A549 (cell line): ENCODE measurements at regions not wholly inside any gene's neighbourhood (a gene's known extent, or its start where the extent isn't known, plus 50 kb on each side); places are given as distances from the start of the nearest gene placed in this dataset.

Experiments used
- ATAC-seq, 2 experiments: fragments of 200-7000 bp in 1 of 2; fragments of >200 bp in 1 of 2; cut with Nextera tagmentation in 1 of 2; cut with Tn5 transposase in 1 of 2; 3 replicates each; pipeline versions ENCODE4 v1.8.0 to v1.9.1; 2018 to 2020; ENCODE audit warnings: mild to moderate bottlenecking in 1 of 2, moderate library complexity in 1 of 2
- CTCF ChIA-PET: fragments of 300-600 bp; sonication (Branson Sonifier 250); formaldehyde crosslinking; extraction: SDS; loops from one replicate; lab custom pipeline; 2021; ENCODE audit warnings: antibody characterized with exemption, inconsistent platforms; lab: Yijun Ruan, JAX
- POLR2A ChIA-PET: fragments of 350-600 bp; formaldehyde crosslinking; extraction: SDS; loops from one replicate; lab custom pipeline; 2021; ENCODE audit warnings: antibody characterized with exemption, inconsistent platforms; lab: Yijun Ruan, JAX
- DNase-seq, 2 experiments: peaks; one replicate each; pipeline versions ENCODE4 v3.0.0 to v3.0.0-alpha.2; 2011 to 2016; ENCODE audit warnings: low read depth in 1 of 2, low spot score in 1 of 2
- FAIRE-seq: peaks from 2 replicates; lab custom pipeline; 2011; peaks lifted over from hg19 to GRCh38; lab: Jason Lieb, UNC
- H3K27ac ChIP-seq, 2 experiments: fragments of >200 bp; sonication (Bioruptor Twin); formaldehyde crosslinking; 3 replicates each; pipeline ENCODE4 v1.5.1; 2016 to 2017
- H3K4me1 ChIP-seq: fragments of >200 bp; sonication (Bioruptor Twin); formaldehyde crosslinking; 3 replicates; pipeline ENCODE4 v1.6.1; 2016
- H3K4me2 ChIP-seq: fragments of >200 bp; sonication (Bioruptor Twin); formaldehyde crosslinking; 3 replicates; pipeline ENCODE4 v1.6.1; 2016
- H3K4me3 ChIP-seq: fragments of >200 bp; sonication (Bioruptor Twin); formaldehyde crosslinking; 3 replicates; pipeline ENCODE4 v1.5.1; 2016
- H3K9me3 ChIP-seq: fragments of >200 bp; sonication (Bioruptor Twin); formaldehyde crosslinking; 3 replicates; pipeline ENCODE4 v1.6.1; 2016
- CBX2 ChIP-seq: fragments of 200-600 bp; sonication (generic); IDR thresholded peaks from 2 replicates; pipeline ENCODE4 v1.6.1; 2016; ENCODE audit warnings: low read depth, mild to moderate bottlenecking, borderline replicate concordance
- EHF ChIP-seq: fragments of 250-450 bp; sonication (Bioruptor Pico); IDR thresholded peaks from 2 replicates; pipeline ENCODE4 v1.5.0; 2020; ENCODE audit warnings: mild to moderate bottlenecking
- FOSL2 ChIP-seq, 2 experiments: fragments of 450-650 bp in 1 of 2; fragments of >200 bp in 1 of 2; sonication (Bioruptor Twin) in 1 of 2; formaldehyde crosslinking; IDR thresholded peaks; 2 replicates each; pipeline versions ENCODE4 v1.5.0 to v1.6.1; 2016 to 2020; ENCODE audit warnings: mild to moderate bottlenecking in 1 of 2, moderate library complexity in 1 of 2
- GATA3 ChIP-seq: IDR thresholded peaks from 2 replicates; pipeline ENCODE4 v1.6.1; 2012; ENCODE audit warnings: borderline replicate concordance
- JUN ChIP-seq, 2 experiments: fragments of >200 bp; sonication (Bioruptor Twin); formaldehyde crosslinking; IDR thresholded peaks; 2 replicates in 1 of 2; 3 replicates in 1 of 2; pipeline ENCODE4 v1.6.1; 2016 to 2017
- KDM1A ChIP-seq: fragments of 200-600 bp; sonication (generic); IDR thresholded peaks from 2 replicates; pipeline ENCODE4 v1.6.1; 2016; ENCODE audit warnings: low read depth, mild to moderate bottlenecking
- MAFK ChIP-seq: fragments of 450-650 bp; IDR thresholded peaks from 2 replicates; pipeline ENCODE4 v1.6.1; 2014; ENCODE audit not compliant: partially characterized antibody
- PHF8 ChIP-seq: fragments of 200-600 bp; sonication (generic); IDR thresholded peaks from 2 replicates; pipeline ENCODE4 v1.6.1; 2016; ENCODE audit warnings: low read depth, mild to moderate bottlenecking, antibody characterized with exemption, moderate library complexity, borderline replicate concordance
- RCOR1 ChIP-seq: fragments of 150-350 bp; IDR thresholded peaks from 2 replicates; pipeline ENCODE4 v1.6.1; 2014; ENCODE audit warnings: antibody characterized with exemption, low read length, low read depth
- SMC3 ChIP-seq: fragments of >200 bp; sonication (Bioruptor Twin); formaldehyde crosslinking; IDR thresholded peaks from 3 replicates; pipeline ENCODE4 v1.6.1; 2018; ENCODE audit warnings: inconsistent platforms
- SREBF2 ChIP-seq: fragments of 450-650 bp; IDR thresholded peaks from 2 replicates; pipeline ENCODE4 v1.6.1; 2014; ENCODE audit warnings: mild to moderate bottlenecking, moderate library complexity
- ZFP36 ChIP-seq: fragments of 450-650 bp; IDR thresholded peaks from 2 replicates; pipeline ENCODE4 v1.6.1; 2014; ENCODE audit warnings: borderline replicate concordance; ENCODE audit not compliant: partially characterized antibody
- ZNF302 ChIP-seq: fragments of 250-450 bp; sonication (Bioruptor Pico); IDR thresholded peaks from 2 replicates; pipeline ENCODE4 v1.9.0; 2021; ENCODE audit warnings: inconsistent platforms, mild to moderate bottlenecking, moderate library complexity
- WGBS: methylation state at CpG from one replicate; pipeline ENCODE4 v1.1.6; 2017; ENCODE audit errors: missing lambda C conversion rate; 5-methylcytosine and 5-hydroxymethylcytosine counted together
- TF ChIP-seq, protein P1 (sequence below): IDR thresholded peaks from 2 replicates; pipeline ENCODE4 v1.6.1; 2012
- TF ChIP-seq, protein P2 (sequence below): fragments of >200 bp; sonication (Bioruptor Twin); formaldehyde crosslinking; IDR thresholded peaks from 3 replicates; pipeline ENCODE4 v1.5.1; 2016
- TF ChIP-seq, protein P3 (sequence below): IDR thresholded peaks from 2 replicates; pipeline ENCODE4 v1.6.1; 2012

DNA sequence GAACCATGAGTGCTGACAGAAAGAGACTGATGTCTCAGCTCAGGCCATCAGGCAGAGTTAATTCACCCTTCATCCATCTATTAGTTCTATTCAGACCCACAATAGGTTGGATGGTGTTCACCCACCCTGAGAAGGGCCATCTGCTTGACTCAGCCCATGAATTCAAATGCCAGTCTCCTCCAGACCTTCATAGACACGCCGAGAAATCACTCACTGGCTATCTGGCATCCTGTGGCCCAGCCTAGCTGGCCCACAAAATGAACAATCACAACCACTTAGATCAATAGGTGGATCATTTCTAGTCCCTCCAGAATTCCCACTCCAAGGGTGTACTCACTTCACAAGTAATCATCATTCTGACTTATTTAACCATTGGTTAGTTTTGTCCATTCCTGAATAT, 58.2 kb downstream of the MYEOV start:
- WGBS: 78% methylated on average over 2 of the region's 2 CpGs
- no peaks in the 10 kb centered on the region for H3K9me3 ChIP-seq
- POLR2A ChIA-PET: interaction anchor here (1.0 to 1.3 kb wide), 2 partner anchors 55 to 287 kb away, joined by 3 to 4 read pairs; no protein-coding TSS in a partner anchor
- CTCF ChIA-PET: interaction anchor here (0.7 to 1.7 kb wide), 3 partner anchors 220 to 292 kb away, joined by 3 to 4 read pairs (median 3); no protein-coding TSS in a partner anchor
- peak overlapping the region; percentile 43 to 77 for H3K27ac ChIP-seq
- peak overlapping the region; percentile 46 for H3K4me2 ChIP-seq
- DNase-seq (no peak), FAIRE-seq (no peak), ATAC-seq (peak in 1 of 2 experiments; percentile 12; a peak in 2 of 6 replicates)
- no peak for TF ChIP-seq SMC3
- H3K4me3 ChIP-seq: no peak overlapping the region
- H3K4me1 ChIP-seq: peaks cover 58% of the 10 kb centered on the region

DNA sequence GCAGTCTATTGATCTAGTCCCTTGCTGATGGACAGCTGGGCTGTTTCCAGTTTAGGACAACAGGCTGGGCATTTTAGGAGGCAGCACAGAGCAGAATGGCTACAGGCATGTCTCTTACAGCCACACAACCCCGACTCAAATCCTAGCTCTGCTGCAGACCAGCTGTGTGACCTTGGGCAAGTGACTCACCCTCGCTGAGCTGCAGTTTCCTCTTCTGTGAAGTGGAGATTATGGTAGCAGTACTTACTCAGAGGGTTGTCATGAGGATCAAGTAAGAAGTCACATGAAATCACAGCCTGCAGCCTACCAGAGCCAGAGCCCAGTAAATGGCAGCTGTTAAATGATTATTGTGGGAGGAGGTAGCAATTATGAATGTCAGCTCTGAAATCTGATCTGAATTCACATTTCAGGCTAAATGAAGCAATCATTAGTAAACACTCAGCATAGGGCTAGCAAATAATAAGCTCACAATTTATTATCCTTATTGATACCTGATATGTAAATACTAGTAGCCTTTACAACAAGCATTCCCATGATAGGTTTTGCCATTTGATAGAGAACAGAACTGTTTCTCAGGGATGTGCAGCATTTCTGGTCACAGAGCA, 58.9 kb downstream of the MYEOV start:
- CTCF ChIA-PET: interaction anchor here (0.7 to 1.7 kb wide), 3 partner anchors 221 to 291 kb away, joined by 3 to 4 read pairs (median 3); no protein-coding TSS in a partner anchor

DNA sequence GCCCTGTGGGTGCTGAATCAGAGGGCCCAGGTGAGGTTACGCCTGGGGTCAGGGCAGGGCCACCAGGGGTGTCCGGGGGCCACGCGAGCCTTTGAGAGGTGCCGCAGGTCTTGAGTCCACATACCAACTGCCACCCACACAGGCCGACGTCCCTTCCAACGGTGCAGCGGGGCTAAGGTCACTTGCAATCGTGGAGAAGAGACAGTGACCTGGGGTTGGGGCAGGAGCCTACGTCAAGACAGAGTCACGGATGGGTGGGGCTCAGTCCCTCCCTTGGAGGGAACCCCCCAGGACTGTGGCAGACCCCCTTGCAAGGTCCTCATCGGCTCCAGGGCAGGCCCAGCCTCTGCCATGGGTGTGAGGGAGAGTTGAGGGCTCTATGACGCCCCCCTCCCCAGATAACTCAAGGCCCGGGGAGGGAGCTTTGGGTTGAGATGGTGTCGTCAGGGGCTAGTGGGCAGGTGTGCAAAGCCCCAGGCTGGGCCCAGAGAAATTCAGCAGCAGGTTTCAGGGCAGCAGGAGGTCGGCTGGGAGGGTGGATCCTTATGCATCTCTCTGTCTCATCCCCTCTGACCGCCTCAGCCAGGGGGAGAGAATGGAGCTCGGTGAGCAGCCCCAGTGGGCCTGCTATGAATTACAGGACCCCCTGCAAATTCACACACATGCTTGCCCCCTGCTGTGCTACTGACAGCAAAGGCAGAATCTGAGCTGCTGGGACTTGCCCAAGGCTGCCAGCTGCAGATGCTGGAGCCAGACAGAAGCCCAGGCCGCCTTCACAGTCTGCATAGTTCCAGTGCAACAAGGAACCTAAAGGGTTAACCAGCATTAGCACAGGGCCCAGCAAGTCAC, 60.0 kb downstream of the MYEOV start:
- 88% methylated on average over 18 of the region's 20 CpGs for WGBS
- peaks cover 49% of the 10 kb centered on the region for H3K4me1 ChIP-seq
- POLR2A ChIA-PET: no interaction called here
- H3K27ac ChIP-seq: peak overlapping the region; percentile 36 to 77; a peak in 4 of 6 replicates
- no peak overlapping the region; the same call in 2 of the 3 replicates for H3K4me2 ChIP-seq
- TF ChIP-seq, protein P1, sequence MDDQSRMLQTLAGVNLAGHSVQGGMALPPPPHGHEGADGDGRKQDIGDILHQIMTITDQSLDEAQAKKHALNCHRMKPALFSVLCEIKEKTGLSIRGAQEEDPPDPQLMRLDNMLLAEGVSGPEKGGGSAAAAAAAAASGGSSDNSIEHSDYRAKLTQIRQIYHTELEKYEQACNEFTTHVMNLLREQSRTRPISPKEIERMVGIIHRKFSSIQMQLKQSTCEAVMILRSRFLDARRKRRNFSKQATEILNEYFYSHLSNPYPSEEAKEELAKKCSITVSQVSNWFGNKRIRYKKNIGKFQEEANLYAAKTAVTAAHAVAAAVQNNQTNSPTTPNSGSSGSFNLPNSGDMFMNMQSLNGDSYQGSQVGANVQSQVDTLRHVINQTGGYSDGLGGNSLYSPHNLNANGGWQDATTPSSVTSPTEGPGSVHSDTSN: no peak
- TF ChIP-seq, protein P2, sequence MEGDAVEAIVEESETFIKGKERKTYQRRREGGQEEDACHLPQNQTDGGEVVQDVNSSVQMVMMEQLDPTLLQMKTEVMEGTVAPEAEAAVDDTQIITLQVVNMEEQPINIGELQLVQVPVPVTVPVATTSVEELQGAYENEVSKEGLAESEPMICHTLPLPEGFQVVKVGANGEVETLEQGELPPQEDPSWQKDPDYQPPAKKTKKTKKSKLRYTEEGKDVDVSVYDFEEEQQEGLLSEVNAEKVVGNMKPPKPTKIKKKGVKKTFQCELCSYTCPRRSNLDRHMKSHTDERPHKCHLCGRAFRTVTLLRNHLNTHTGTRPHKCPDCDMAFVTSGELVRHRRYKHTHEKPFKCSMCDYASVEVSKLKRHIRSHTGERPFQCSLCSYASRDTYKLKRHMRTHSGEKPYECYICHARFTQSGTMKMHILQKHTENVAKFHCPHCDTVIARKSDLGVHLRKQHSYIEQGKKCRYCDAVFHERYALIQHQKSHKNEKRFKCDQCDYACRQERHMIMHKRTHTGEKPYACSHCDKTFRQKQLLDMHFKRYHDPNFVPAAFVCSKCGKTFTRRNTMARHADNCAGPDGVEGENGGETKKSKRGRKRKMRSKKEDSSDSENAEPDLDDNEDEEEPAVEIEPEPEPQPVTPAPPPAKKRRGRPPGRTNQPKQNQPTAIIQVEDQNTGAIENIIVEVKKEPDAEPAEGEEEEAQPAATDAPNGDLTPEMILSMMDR: no peak
- no peak for TF ChIP-seq CBX2
- no peak for TF ChIP-seq GATA3
- TF ChIP-seq, all 56 proteins: peak for 0
- CTCF ChIA-PET: interaction anchor here (0.5 to 1.4 kb wide), 2 partner anchors 56 to 71 kb away, joined by 3 read pairs; no protein-coding TSS in a partner anchor
- ATAC-seq (no peak), FAIRE-seq (no peak), DNase-seq (no peak)
- H3K9me3 ChIP-seq: peaks cover 4% of the 10 kb centered on the region
- H3K4me3 ChIP-seq: no peak overlapping the region

More for the DNA sequence above, 58.9 kb downstream of the MYEOV start:
- 11% methylated on average over 2 of the region's 2 CpGs for WGBS
- H3K27ac ChIP-seq: peak overlapping the region; percentile 43 to 77
- H3K4me3 ChIP-seq: no peak overlapping the region
- TF ChIP-seq SREBF2 (no peak), FOSL2 (IDR thresholded peaks at IDR 0.05) (no peak), FOSL2 (CRISPR knock-in tag; IDR thresholded peaks at IDR 0.05) (peak; percentile 70), EHF (CRISPR knock-in tag) (no peak), ZFP36 (peak; percentile 83), JUN (IDR thresholded peaks at IDR 0.05) (0 out of 5 replicates have a peak, but pooled peaks of 1 of the 2 experiments have one; percentile 32), ZNF302 (CRISPR knock-in tag) (no peak), RCOR1 (no peak), KDM1A (no peak), PHF8 (no peak), MAFK (no peak), CBX2 (no peak)
- TF ChIP-seq, protein P1: no peak
- TF ChIP-seq, protein P2: no peak
- TF ChIP-seq, protein P3, sequence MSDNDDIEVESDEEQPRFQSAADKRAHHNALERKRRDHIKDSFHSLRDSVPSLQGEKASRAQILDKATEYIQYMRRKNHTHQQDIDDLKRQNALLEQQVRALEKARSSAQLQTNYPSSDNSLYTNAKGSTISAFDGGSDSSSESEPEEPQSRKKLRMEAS: peak; percentile 59
- peak; percentile 60 to 65 for DNase-seq
- H3K4me1 ChIP-seq: peaks cover 58% of the 10 kb centered on the region
- peak overlapping the region; percentile 46 for H3K4me2 ChIP-seq
- peak; percentile 67 to 69; a peak in 5 of 6 replicates for ATAC-seq
- H3K9me3 ChIP-seq: no peaks in the 10 kb centered on the region
- FAIRE-seq: no peak
- POLR2A ChIA-PET: interaction anchor here (1.0 to 1.3 kb wide), 2 partner anchors 56 to 286 kb away, joined by 3 to 4 read pairs; no protein-coding TSS in a partner anchor
